ENCODE measurements at regions not wholly inside any gene's neighbourhood (a gene's known extent, or its start where the extent isn't known, plus 50 kb on each side); places are given as distances from the start of the nearest gene placed in this dataset.

DNA sequence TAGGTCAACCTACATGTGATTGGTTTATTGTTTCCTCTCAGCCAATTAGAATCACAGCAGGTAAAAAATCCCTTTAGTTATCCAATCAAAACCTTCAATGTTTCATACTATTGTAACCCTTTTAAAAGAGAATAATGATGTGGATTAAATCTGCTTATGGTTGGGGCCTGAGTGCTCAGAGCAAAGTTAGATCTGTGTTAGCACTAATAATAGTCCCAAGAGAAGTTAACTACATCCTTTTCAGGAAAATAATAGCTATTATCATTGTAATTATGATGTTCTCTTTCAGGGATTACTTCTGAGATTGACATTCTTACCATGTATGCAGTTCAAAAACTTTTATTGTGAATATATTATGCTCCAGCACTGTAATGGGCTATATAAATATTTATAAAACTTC lies 262.6 kb upstream of the ARX start:
- Mint-ChIP-seq H3K27me3 (ENCODE audit: low read depth in 3 of 3) (peaks cover 0 to 1% (median 0%) of the 10 kb centered on the region in 3 donors), H3K36me3 (no peaks in the 10 kb centered on the region), H3K4me1 (no peaks in the 10 kb centered on the region), H3K4me3 (no peak overlapping the region), H3K27ac (no peak overlapping the region), H3K9me3 (peaks cover 0 to 5% (median 0%) of the 10 kb centered on the region in 7 donors)
- TF ChIP-seq, protein P1, sequence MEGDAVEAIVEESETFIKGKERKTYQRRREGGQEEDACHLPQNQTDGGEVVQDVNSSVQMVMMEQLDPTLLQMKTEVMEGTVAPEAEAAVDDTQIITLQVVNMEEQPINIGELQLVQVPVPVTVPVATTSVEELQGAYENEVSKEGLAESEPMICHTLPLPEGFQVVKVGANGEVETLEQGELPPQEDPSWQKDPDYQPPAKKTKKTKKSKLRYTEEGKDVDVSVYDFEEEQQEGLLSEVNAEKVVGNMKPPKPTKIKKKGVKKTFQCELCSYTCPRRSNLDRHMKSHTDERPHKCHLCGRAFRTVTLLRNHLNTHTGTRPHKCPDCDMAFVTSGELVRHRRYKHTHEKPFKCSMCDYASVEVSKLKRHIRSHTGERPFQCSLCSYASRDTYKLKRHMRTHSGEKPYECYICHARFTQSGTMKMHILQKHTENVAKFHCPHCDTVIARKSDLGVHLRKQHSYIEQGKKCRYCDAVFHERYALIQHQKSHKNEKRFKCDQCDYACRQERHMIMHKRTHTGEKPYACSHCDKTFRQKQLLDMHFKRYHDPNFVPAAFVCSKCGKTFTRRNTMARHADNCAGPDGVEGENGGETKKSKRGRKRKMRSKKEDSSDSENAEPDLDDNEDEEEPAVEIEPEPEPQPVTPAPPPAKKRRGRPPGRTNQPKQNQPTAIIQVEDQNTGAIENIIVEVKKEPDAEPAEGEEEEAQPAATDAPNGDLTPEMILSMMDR (IDR thresholded peaks at IDR 0.05): no peak
- Histone ChIP-seq H3K27ac (ENCODE audit: low read depth in 1 of 2, low read length in 2 of 2) (no peak overlapping the region), H3K9me3 (replicated peaks in 1 of 2; ENCODE audit: control insufficient read depth in 1 of 2, insufficient read depth in 1 of 2, low read length in 2 of 2) (no peaks in the 10 kb centered on the region), H3K9ac (ENCODE audit: insufficient read depth, low read length, poor library complexity, severe bottlenecking) (no peak overlapping the region), H3K4me2 (replicated peaks; ENCODE audit: extremely low read depth, low read length, poor library complexity, severe bottlenecking) (no peak overlapping the region), H3K79me2 (ENCODE audit: insufficient read depth, low read length) (no peaks in the 10 kb centered on the region), H3K4me1 (ENCODE audit: control insufficient read depth in 1 of 2, insufficient read depth in 2 of 2, low read length in 2 of 2) (no peaks in the 10 kb centered on the region), H3K27me3 (ENCODE audit: control insufficient read depth in 2 of 2, insufficient read depth in 2 of 2, low read length in 2 of 2) (no peaks in the 10 kb centered on the region), H3K4me3 (replicated peaks in 1 of 3; ENCODE audit: low read depth in 2 of 3, low read length in 3 of 3) (no peak overlapping the region), H4K20me1 (ENCODE audit: insufficient read depth, low read length) (no peaks in the 10 kb centered on the region), H2AFZ (ENCODE audit: insufficient read depth, low read depth, low read length, poor library complexity, severe bottlenecking) (no peak overlapping the region), H3K36me3 (replicated peaks in 1 of 2; ENCODE audit: control insufficient read depth in 1 of 2, insufficient read depth in 2 of 2, low read length in 2 of 2) (no peaks in the 10 kb centered on the region)
- intact Hi-C loops (cut with micrococcal nuclease): no loop called here
- no peak for DNase-seq

DNA sequence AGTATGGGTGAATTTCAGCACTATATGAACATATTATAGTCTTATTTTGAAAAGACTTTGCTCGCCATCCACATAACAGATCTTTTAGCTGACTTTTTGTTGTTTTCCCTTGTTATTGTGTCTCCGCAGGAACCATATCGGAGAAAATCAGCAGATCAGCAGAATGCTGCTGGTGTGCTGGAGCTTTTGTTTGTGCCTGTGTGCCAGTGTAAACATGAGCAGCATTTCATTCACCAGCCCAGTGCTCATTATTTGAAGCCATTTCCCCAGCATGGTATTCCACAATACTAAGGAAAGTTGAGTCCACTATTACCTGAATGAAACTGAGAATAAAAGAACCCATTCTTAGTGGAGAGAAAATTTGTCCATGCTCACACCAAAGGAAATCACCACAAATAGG lies 261.8 kb upstream of the ARX start:
- Histone ChIP-seq H3K4me3 (replicated peaks in 1 of 3; ENCODE audit: low read depth in 2 of 3, low read length in 3 of 3) (no peak overlapping the region), H3K27me3 (ENCODE audit: control insufficient read depth in 2 of 2, insufficient read depth in 2 of 2, low read length in 2 of 2) (no peaks in the 10 kb centered on the region), H3K4me1 (ENCODE audit: control insufficient read depth in 1 of 2, insufficient read depth in 2 of 2, low read length in 2 of 2) (no peaks in the 10 kb centered on the region), H3K27ac (ENCODE audit: low read depth in 1 of 2, low read length in 2 of 2) (no peak overlapping the region), H4K20me1 (ENCODE audit: insufficient read depth, low read length) (no peaks in the 10 kb centered on the region), H3K9ac (ENCODE audit: insufficient read depth, low read length, poor library complexity, severe bottlenecking) (no peak overlapping the region), H3K36me3 (replicated peaks in 1 of 2; ENCODE audit: control insufficient read depth in 1 of 2, insufficient read depth in 2 of 2, low read length in 2 of 2) (no peaks in the 10 kb centered on the region), H3K79me2 (ENCODE audit: insufficient read depth, low read length) (no peaks in the 10 kb centered on the region), H3K4me2 (replicated peaks; ENCODE audit: extremely low read depth, low read length, poor library complexity, severe bottlenecking) (no peak overlapping the region), H2AFZ (ENCODE audit: insufficient read depth, low read depth, low read length, poor library complexity, severe bottlenecking) (no peak overlapping the region), H3K9me3 (replicated peaks in 1 of 2; ENCODE audit: control insufficient read depth in 1 of 2, insufficient read depth in 1 of 2, low read length in 2 of 2) (no peaks in the 10 kb centered on the region)
- no peak for DNase-seq
- Mint-ChIP-seq H3K4me3 (no peak overlapping the region), H3K27me3 (ENCODE audit: low read depth in 3 of 3) (peaks cover 0 to 1% (median 0%) of the 10 kb centered on the region in 3 donors), H3K9me3 (peaks cover 0 to 5% (median 0%) of the 10 kb centered on the region in 7 donors), H3K36me3 (no peaks in the 10 kb centered on the region), H3K27ac (no peak overlapping the region), H3K4me1 (no peaks in the 10 kb centered on the region)
- TF ChIP-seq, protein P1 (IDR thresholded peaks at IDR 0.05): no peak
- WGBS (ENCODE audit: insufficient coverage): no CpG with 5 or more reads among the region's 3 CpGs
- intact Hi-C loops (cut with micrococcal nuclease): no loop called here

Measured in CD14-positive monocyte (primary cell).